Natural killer cell (primary cell): ENCODE measurements at regions not wholly inside any gene's neighbourhood (a gene's known extent, or its start where the extent isn't known, plus 50 kb on each side); places are given as distances from the start of the nearest gene placed in this dataset.

Source experiments
- ATAC-seq, 3 donors: fragments of 150-1000 bp in 2 of 3; fragments of 200-7000 bp in 1 of 3; cut with Tn5 transposase; 1 replicate in 1 of 3; 2 replicates in 2 of 3; pipeline ENCODE4 v1.10.0; 2021; ENCODE audit warnings: mild to moderate bottlenecking in 2 of 3, moderate library complexity in 2 of 3
- DNase-seq, 2 donors: peaks; one replicate each; pipeline versions ENCODE4 v3.0.0 to v3.0.0-alpha.2; 2013 to 2021; ENCODE audit warnings: mixed read lengths in 1 of 2
- H3K27ac ChIP-seq: one replicate; pipeline ENCODE4 v1.5.1; 2013; ENCODE audit warnings: mild to moderate bottlenecking, low read length
- H3K27me3 ChIP-seq: one replicate; pipeline ENCODE4 v1.6.1; 2013; ENCODE audit warnings: low read length; ENCODE audit not compliant: control insufficient read depth, insufficient read depth
- H3K36me3 ChIP-seq: one replicate; pipeline ENCODE4 v1.6.1; 2013; ENCODE audit warnings: low read length; ENCODE audit not compliant: control insufficient read depth, insufficient read depth
- H3K4me1 ChIP-seq: one replicate; pipeline ENCODE4 v1.6.1; 2013; ENCODE audit warnings: low read length; ENCODE audit not compliant: control insufficient read depth, insufficient read depth
- H3K4me3 ChIP-seq: one replicate; pipeline ENCODE4 v1.5.1; 2013; ENCODE audit warnings: low read length
- H3K9me3 ChIP-seq: one replicate; pipeline ENCODE4 v1.6.1; 2013; ENCODE audit warnings: low read length; ENCODE audit not compliant: control insufficient read depth, insufficient read depth
- H3K27ac Mint-ChIP-seq, 2 donors: one replicate each; pipeline ENCODE4 v1.8.0; 2022; ENCODE audit warnings: mild to moderate bottlenecking in 2 of 2, mixed read lengths in 2 of 2, moderate library complexity in 1 of 2
- H3K27me3 Mint-ChIP-seq, 2 donors: one replicate each; pipeline ENCODE4 v1.8.0; 2022; ENCODE audit warnings: low read depth in 2 of 2, mixed read lengths in 2 of 2
- H3K36me3 Mint-ChIP-seq: one replicate; pipeline ENCODE4 v1.8.0; 2022; ENCODE audit warnings: mixed read lengths
- H3K4me1 Mint-ChIP-seq, 2 donors: one replicate each; pipeline ENCODE4 v1.8.0; 2022; ENCODE audit warnings: mixed read lengths in 2 of 2
- H3K4me3 Mint-ChIP-seq: one replicate; pipeline ENCODE4 v1.8.0; 2022; ENCODE audit warnings: mild to moderate bottlenecking, moderate library complexity, mixed read lengths
- H3K9me3 Mint-ChIP-seq, 2 donors: one replicate each; pipeline ENCODE4 v1.8.0; 2022; ENCODE audit warnings: mixed read lengths in 2 of 2
- CTCF ChIP-seq: fragments of 200-600 bp; IDR thresholded peaks from one replicate; pipeline ENCODE4 v1.8.0; 2022; ENCODE audit warnings: antibody characterized with exemption
- WGBS: methylation state at CpG from one replicate; pipeline ENCODE4 v1.1.7; 2013; ENCODE audit warnings: missing lambda C conversion rate; ENCODE audit not compliant: insufficient coverage; 5-methylcytosine and 5-hydroxymethylcytosine counted together
- intact Hi-C: fragments of 100-400 bp; cut with micrococcal nuclease; formaldehyde crosslinking; loops from one replicate; pipeline ENCODE4 v1.14.2; 2022

GRCh38 chr6:81049425-81050042 lies 702.9 kb downstream of the TENT5A start:
- WGBS = 67% methylated on average over 2 of the region's 2 CpGs
- Mint-ChIP-seq H3K27me3 (no peaks in the 10 kb centered on the region), H3K36me3 (no peaks in the 10 kb centered on the region), H3K4me3 (no peak overlapping the region), H3K27ac (no peak overlapping the region), H3K4me1 (no peaks in the 10 kb centered on the region), H3K9me3 (peaks cover 4% of the 10 kb centered on the region in 2 donors)
- intact Hi-C loops = no loop called here
- Histone ChIP-seq H3K27me3 (no peaks in the 10 kb centered on the region), H3K4me3 (no peak overlapping the region), H3K9me3 (no peaks in the 10 kb centered on the region), H3K36me3 (no peaks in the 10 kb centered on the region), H3K4me1 (no peaks in the 10 kb centered on the region), H3K27ac (no peak overlapping the region)
- ATAC-seq = no peak
- no peak for TF ChIP-seq CTCF
- DNase-seq = no peak

- 90% methylated on average over 1 of the region's 2 CpGs for WGBS
- Histone ChIP-seq H3K27me3 (no peaks in the 10 kb centered on the region), H3K4me1 (no peaks in the 10 kb centered on the region), H3K4me3 (no peak overlapping the region), H3K27ac (no peak overlapping the region), H3K9me3 (no peaks in the 10 kb centered on the region), H3K36me3 (no peaks in the 10 kb centered on the region)
- Mint-ChIP-seq H3K27me3 (no peaks in the 10 kb centered on the region), H3K4me3 (no peak overlapping the region), H3K27ac (no peak overlapping the region), H3K36me3 (no peaks in the 10 kb centered on the region), H3K4me1 (no peaks in the 10 kb centered on the region), H3K9me3 (peaks cover 10 to 20% of the 10 kb centered on the region in 2 donors)
- intact Hi-C loops = no loop called here
- DNase-seq (no peak), ATAC-seq (no peak)
- TF ChIP-seq CTCF = no peak
Observed at GRCh38 chr6:81031416-81031815, 721.1 kb downstream of the TENT5A start.

- ATAC-seq (no peak), DNase-seq (no peak)
- Mint-ChIP-seq H3K9me3 (peaks cover 7 to 18% of the 10 kb centered on the region in 2 donors), H3K4me3 (no peak overlapping the region), H3K4me1 (no peaks in the 10 kb centered on the region), H3K27ac (no peak overlapping the region), H3K36me3 (no peaks in the 10 kb centered on the region), H3K27me3 (no peaks in the 10 kb centered on the region)
- Histone ChIP-seq H3K36me3 (no peaks in the 10 kb centered on the region), H3K4me3 (no peak overlapping the region), H3K27ac (no peak overlapping the region), H3K4me1 (no peaks in the 10 kb centered on the region), H3K27me3 (no peaks in the 10 kb centered on the region), H3K9me3 (peaks cover 3% of the 10 kb centered on the region)
- TF ChIP-seq CTCF = no peak
- intact Hi-C loops = no loop called here
- 82% methylated on average over 2 of the region's 2 CpGs for WGBS
Observed at GRCh38 chr6:81026041-81026553, 726.4 kb downstream of the TENT5A start.

- H3K27me3 Mint-ChIP-seq = no peaks in the 10 kb centered on the region
- H3K4me3 ChIP-seq = no peak overlapping the region
- TF ChIP-seq CTCF = no peak
- H3K9me3 Mint-ChIP-seq = peaks cover 5 to 21% of the 10 kb centered on the region in 2 donors
- ATAC-seq (no peak), DNase-seq (no peak)
- no CpG with 5 or more reads among the region's 1 CpG for WGBS
- no peaks in the 10 kb centered on the region for H3K27me3 ChIP-seq
- intact Hi-C loops = no loop called here
- no peaks in the 10 kb centered on the region for H3K4me1 Mint-ChIP-seq
- H3K4me1 ChIP-seq = no peaks in the 10 kb centered on the region
- H3K9me3 ChIP-seq = peaks cover 3% of the 10 kb centered on the region
- H3K36me3 Mint-ChIP-seq = no peaks in the 10 kb centered on the region
- no peaks in the 10 kb centered on the region for H3K36me3 ChIP-seq
- no peak overlapping the region for H3K27ac ChIP-seq
- no peak overlapping the region for H3K4me3 Mint-ChIP-seq
- no peak overlapping the region for H3K27ac Mint-ChIP-seq
Observed at GRCh38 chr6:81023709-81024108, 728.8 kb downstream of the TENT5A start.
